Panc1 (cell line): ENCODE measurements at regions not wholly inside any gene's neighbourhood (a gene's known extent, or its start where the extent isn't known, plus 50 kb on each side); places are given as distances from the start of the nearest gene placed in this dataset.

Experiments used
- ATAC-seq: fragments of 200-7000 bp; cut with Tn5 transposase; 2 replicates; pipeline ENCODE4 v1.9.1; 2020; ENCODE audit warnings: mild to moderate bottlenecking, moderate library complexity
- BruUV-seq: library from RNA; stranded (reverse); fragments of 400-500 nt; replicated peaks from 2 replicates; lab custom pipeline; 2021; lab: Mats Ljungman, UMichigan
- CTCF ChIA-PET: fragments of 300-600 bp; sonication (Branson Sonifier 250); formaldehyde crosslinking; loops from one replicate; lab custom pipeline; 2022; ENCODE audit warnings: antibody characterized with exemption; lab: Charles Lee
- POLR2A ChIA-PET: fragments of 300-600 bp; sonication (Branson Sonifier 250); formaldehyde crosslinking; loops from one replicate; lab custom pipeline; 2022; ENCODE audit warnings: antibody characterized with exemption; lab: Charles Lee
- DNase-seq: peaks from one replicate; pipeline ENCODE4 v3.0.0-alpha.2; 2010; ENCODE audit warnings: low read depth, low spot score
- H3K27ac ChIP-seq: 2 replicates; pipeline ENCODE4 v1.5.1; 2011; ENCODE audit warnings: mild to moderate bottlenecking, low read length, inconsistent platforms
- H3K27me3 ChIP-seq: fragments of 200-500 bp; sonication (Bioruptor generic); 2 replicates; pipeline ENCODE4 v1.6.0; 2014; ENCODE audit warnings: low read length, inconsistent platforms; ENCODE audit not compliant: control insufficient read depth, insufficient read depth
- H3K36me3 ChIP-seq: fragments of 200-500 bp; sonication (Bioruptor generic); 2 replicates; pipeline ENCODE4 v1.5.1; 2014; ENCODE audit warnings: inconsistent platforms, mild to moderate bottlenecking, low read length, moderate library complexity; ENCODE audit not compliant: control insufficient read depth, insufficient read depth
- H3K4me1 ChIP-seq: 2 replicates; pipeline ENCODE4 v1.5.1; 2011; ENCODE audit warnings: inconsistent platforms, mild to moderate bottlenecking, low read length, moderate library complexity; ENCODE audit not compliant: control insufficient read depth, insufficient read depth
- H3K4me3 ChIP-seq, 2 experiments: 2 replicates each; pipeline ENCODE4 v1.5.1; 2011 to 2012; ENCODE audit warnings: low read depth in 2 of 2, low read length in 2 of 2, mild to moderate bottlenecking in 2 of 2, inconsistent platforms in 1 of 2, moderate library complexity in 1 of 2
- H3K9me3 ChIP-seq: fragments of 200-500 bp; sonication (Bioruptor generic); 2 replicates; pipeline ENCODE4 v1.5.1; 2014; ENCODE audit warnings: low read depth, mild to moderate bottlenecking, inconsistent platforms, low read length, moderate library complexity; ENCODE audit not compliant: control insufficient read depth, insufficient read depth
- POLR2AphosphoS5 ChIP-seq: IDR thresholded peaks from 2 replicates; pipeline ENCODE4 v1.6.1; 2012; ENCODE audit warnings: mild to moderate bottlenecking, low read depth, low read length, moderate library complexity
- REST ChIP-seq, 2 experiments: IDR thresholded peaks; 2 replicates each; pipeline ENCODE4 v1.6.1; 2011 to 2012; ENCODE audit warnings: low read depth in 2 of 2, control low read depth in 1 of 2, low read length in 1 of 2, mild to moderate bottlenecking in 1 of 2, moderate library complexity in 1 of 2; ENCODE audit not compliant: insufficient read depth in 1 of 2
- SIN3A ChIP-seq: IDR thresholded peaks from 2 replicates; pipeline ENCODE4 v1.6.1; 2012; ENCODE audit warnings: low read depth, mild to moderate bottlenecking, low read length, moderate library complexity, borderline replicate concordance; ENCODE audit not compliant: insufficient read depth
- TCF7L2 ChIP-seq: IDR thresholded peaks from 2 replicates; pipeline ENCODE4 v1.6.1; 2011; ENCODE audit warnings: mild to moderate bottlenecking, low read depth, low read length, inconsistent platforms
- in situ Hi-C: cut with HindIII; loops from 2 replicates; pipeline ENCODE4 v1.10.0; 2016; ENCODE audit warnings: low sequenced_read_pairs, low pct_unique_long_range_greater_than_20kb
- intact Hi-C: fragments of 100-400 bp; cut with micrococcal nuclease; formaldehyde crosslinking; loops from one replicate; pipeline ENCODE4 v1.10.0; 2022; ENCODE audit not compliant: unreplicated experiment
- TF ChIP-seq, protein P1 (sequence below): fragments of 450-650 bp; IDR thresholded peaks from 2 replicates; pipeline ENCODE4 v1.5.1; 2017; ENCODE audit warnings: mild to moderate bottlenecking

DNA sequence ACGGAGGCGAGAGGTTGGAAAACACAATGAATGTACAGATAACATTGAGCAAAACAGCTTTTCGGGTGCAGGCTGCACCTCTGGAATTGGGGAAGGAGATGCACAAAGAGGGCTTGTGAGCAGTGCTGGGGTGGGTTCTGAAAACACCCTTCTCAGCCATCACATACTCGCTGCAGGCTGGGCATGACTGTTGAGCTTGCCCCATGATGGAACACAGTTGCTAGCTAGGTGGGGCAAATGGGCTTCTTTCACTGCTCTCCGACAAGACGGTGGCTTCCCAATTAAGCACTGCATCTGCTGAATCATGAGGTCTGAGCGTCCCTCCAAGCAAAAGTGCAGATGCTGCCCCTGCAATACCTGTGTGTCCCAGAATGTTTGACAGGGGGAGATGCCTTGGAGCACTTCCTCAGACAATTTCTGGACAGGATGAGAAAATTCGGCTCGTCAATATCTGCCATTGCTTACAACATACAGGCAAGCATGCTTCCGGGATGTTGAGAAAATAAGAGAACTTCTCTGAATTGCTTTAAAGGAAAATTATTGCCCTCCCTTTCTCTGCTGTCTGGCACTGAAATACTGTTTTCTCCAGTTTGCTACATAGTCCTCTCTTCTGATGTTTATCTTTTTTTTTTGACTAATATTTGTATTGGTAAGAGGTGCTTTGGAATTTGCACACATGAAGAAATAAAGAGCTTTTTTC is 77.3 kb upstream of the SH3BP4 start:
- no TSS peak for BruUV-seq
- Histone ChIP-seq H3K36me3 (no peaks in the 10 kb centered on the region), H3K4me3 (no peak overlapping the region), H3K9me3 (no peaks in the 10 kb centered on the region), H3K4me1 (peaks cover 8% of the 10 kb centered on the region), H3K27ac (peak overlapping the region; percentile 10; the same call in 1 of the 2 replicates), H3K27me3 (no peaks in the 10 kb centered on the region)
- no peak for TF ChIP-seq POLR2AphosphoS5
- TF ChIP-seq, protein P1, sequence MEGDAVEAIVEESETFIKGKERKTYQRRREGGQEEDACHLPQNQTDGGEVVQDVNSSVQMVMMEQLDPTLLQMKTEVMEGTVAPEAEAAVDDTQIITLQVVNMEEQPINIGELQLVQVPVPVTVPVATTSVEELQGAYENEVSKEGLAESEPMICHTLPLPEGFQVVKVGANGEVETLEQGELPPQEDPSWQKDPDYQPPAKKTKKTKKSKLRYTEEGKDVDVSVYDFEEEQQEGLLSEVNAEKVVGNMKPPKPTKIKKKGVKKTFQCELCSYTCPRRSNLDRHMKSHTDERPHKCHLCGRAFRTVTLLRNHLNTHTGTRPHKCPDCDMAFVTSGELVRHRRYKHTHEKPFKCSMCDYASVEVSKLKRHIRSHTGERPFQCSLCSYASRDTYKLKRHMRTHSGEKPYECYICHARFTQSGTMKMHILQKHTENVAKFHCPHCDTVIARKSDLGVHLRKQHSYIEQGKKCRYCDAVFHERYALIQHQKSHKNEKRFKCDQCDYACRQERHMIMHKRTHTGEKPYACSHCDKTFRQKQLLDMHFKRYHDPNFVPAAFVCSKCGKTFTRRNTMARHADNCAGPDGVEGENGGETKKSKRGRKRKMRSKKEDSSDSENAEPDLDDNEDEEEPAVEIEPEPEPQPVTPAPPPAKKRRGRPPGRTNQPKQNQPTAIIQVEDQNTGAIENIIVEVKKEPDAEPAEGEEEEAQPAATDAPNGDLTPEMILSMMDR: no peak
- no peak for TF ChIP-seq SIN3A
- no peak for TF ChIP-seq TCF7L2
- no peak for TF ChIP-seq REST (IDR thresholded peaks at IDR 0.05; ENCODE audit: insufficient read depth in 1 of 2, low read depth in 2 of 2, low read length in 1 of 2)
- intact Hi-C loops (no loop called here), in situ Hi-C loops (no loop called here)
- CTCF ChIA-PET: no interaction called here
- POLR2A ChIA-PET: interaction anchor here (0.6 to 0.7 kb wide), 2 partner anchors 87 to 135 kb away, joined by 4 to 6 read pairs; no protein-coding TSS in a partner anchor
- DNase-seq (no peak), ATAC-seq (no peak)

- intact Hi-C loops (no loop called here), in situ Hi-C loops (no loop called here)
- Histone ChIP-seq H3K36me3 (no peaks in the 10 kb centered on the region), H3K27ac (no peak overlapping the region), H3K4me3 (no peak overlapping the region), H3K4me1 (0 out of 2 replicates have a peak, but pooled peaks cover 3% of the 10 kb centered on the region), H3K9me3 (no peaks in the 10 kb centered on the region), H3K27me3 (no peaks in the 10 kb centered on the region)
- TF ChIP-seq TCF7L2 (no peak), POLR2AphosphoS5 (no peak), REST (IDR thresholded peaks at IDR 0.05; ENCODE audit: insufficient read depth in 1 of 2, low read depth in 2 of 2, low read length in 1 of 2) (no peak), SIN3A (no peak)
- TF ChIP-seq, protein P1: no peak
- ATAC-seq (no peak), DNase-seq (no peak)
- ChIA-PET CTCF (no interaction called here), POLR2A (no interaction called here)
- no TSS peak for BruUV-seq
Observed at GRCh38 chr2:234873828-234874173, 78.0 kb upstream of the SH3BP4 start.
